ENCODE measurements at regions not wholly inside any gene's neighbourhood (a gene's known extent, or its start where the extent isn't known, plus 50 kb on each side); places are given as distances from the start of the nearest gene placed in this dataset.
"Not testable (repeated sequence)": the region's sequence is repeated elsewhere in the genome, so short reads cannot be mapped to it uniquely, and the experiment has no call there.

DNA sequence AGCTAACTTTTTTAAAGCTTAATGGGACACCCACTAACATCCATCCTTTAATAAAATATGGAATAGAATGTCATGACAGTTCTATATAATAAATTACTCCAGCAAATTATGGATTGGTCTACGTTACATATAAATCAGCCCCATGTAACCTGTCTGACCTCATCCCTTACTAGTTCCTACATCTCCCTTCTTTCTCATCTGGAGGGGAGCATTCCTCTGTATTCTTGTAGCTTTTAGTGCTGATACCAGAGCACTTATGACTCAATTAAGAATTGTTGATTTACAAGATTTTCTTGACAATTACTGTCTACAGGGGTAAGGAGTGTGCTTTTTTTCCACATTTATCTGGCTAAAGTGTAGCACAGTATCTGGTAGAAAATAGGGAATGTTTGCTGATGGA, 523.7 kb downstream of the FAM181B start:
- DNase-seq (ENCODE audit: low spot score), result no peak

DNA sequence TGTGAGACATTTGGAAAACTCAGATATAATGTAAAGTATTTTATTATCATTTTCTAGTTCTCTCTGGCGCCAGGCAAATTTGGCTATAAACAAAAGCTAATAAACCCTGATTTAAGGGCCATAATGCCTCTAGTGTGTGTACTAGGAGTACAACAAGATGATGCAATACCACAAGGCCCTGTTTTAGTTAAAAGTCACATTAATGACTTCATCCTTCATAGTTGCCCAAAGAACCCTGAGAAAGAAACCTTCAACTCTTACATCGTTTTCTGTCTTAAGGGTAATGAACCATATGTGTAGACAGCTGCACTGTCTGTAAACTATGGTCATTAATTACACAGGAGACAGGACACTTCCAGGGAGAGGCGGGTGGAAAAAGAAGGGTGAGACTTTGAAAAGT, 538.4 kb downstream of the FAM181B start:
- no peak for DNase-seq (ENCODE audit: low spot score)

DNA sequence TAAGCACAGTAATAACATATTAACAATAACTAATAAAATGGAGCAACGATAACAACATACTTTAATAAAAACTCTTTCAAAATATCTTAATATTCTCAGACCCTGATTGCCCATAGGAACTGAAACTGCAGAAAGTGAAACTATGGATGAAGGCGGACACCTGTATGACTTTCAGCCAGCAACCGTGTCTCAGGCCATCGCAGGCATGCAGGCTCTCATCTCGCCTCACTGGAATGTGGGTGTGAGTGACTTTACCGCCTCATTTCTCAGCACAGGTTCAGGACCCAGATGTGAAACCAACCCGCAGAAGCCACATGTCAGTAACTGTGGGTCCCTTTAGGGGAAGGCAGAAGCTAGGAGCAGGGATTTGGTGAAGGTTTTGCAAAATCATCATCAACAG, 539.1 kb downstream of the FAM181B start:
- no peak for DNase-seq (ENCODE audit: low spot score)

GRCh38 chr11:82191695-82192094, 542.0 kb downstream of the FAM181B start:
- DNase-seq (ENCODE audit: low spot score), result no peak

DNA sequence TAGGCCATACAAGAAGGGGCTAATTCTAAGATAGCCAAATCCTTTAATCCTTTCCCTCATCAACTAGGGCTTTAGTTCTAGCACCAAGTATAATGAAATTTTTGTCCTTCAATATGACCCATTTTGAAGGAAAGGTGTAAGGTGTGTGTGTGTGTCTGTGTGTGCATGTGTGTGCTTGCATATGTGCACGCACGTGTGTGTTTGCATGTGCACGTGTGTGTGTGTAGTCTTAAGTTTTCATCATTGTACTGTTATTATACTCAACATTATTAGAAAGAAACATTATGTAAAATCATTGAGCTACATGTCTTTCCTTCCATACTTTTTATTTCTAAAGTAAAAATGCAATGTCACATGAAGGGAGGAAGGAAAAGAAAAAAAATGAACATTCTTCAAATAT, 547.7 kb downstream of the FAM181B start:
- no peak for DNase-seq (ENCODE audit: low spot score)

DNA sequence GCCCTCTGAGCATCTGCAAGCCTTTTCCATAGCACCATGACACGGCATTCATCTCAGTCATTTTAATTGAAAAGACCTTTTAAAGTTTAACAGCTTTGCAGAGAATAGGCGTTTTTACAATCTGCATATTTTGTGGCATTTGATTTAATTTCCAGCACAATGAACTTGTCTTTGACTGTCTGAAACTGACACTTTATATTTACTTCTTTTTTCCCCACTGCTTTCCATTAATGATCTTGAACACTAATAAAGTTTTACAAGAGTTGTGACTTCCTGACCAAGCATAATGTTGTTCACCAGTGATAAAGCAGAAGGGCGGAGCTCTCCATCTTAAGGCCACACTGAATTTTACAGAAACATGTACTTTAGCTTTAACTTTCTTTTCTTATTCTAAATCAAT, 548.7 kb downstream of the FAM181B start:
- DNase-seq (ENCODE audit: low spot score), result no peak

DNA sequence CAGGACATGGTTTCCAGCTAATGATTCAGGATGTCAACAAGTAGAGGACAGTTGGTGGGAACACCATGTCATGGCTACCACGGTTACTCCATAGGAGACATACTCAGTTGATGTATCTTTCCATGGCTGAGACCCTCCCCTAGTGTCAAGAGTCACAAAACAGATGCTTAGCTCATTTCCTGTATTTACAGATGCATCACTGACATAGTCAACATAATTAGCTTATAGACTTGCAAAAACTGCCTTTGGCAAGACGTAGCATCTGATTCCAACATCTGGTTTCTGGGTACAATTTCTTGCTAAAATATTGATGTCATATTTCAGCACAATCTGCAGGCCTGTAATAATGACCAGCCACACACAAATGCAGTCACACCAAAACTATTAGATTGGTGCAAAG, 550.3 kb downstream of the FAM181B start:
- no peak for DNase-seq (ENCODE audit: low spot score)

GRCh38 chr11:82182697-82183096, 551.0 kb downstream of the FAM181B start:
- not testable (repeated sequence) for DNase-seq (ENCODE audit: low spot score)

GRCh38 chr11:82181796-82182195, 551.9 kb downstream of the FAM181B start:
- not testable (repeated sequence) for DNase-seq (ENCODE audit: low spot score)

DNA sequence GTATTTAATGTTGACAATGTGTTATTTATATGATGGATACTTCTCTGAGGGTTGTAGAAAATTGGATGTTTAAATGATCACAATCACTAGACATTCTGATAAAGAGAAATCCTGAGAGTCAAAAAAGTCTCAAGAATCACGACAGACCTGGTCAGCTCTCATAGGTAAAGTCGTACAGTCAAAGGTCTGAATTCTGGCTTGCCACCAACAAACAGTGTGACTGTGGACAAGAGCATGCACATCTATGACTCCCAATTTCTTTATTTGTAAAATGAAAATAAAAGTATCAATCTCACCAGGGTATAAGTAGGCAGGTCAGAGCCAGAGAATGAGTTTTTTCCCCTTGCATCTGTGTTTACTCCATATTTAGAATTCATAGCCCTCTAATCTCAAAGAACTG, 556.7 kb downstream of the FAM181B start:
- no peak for DNase-seq (ENCODE audit: low spot score)

DNA sequence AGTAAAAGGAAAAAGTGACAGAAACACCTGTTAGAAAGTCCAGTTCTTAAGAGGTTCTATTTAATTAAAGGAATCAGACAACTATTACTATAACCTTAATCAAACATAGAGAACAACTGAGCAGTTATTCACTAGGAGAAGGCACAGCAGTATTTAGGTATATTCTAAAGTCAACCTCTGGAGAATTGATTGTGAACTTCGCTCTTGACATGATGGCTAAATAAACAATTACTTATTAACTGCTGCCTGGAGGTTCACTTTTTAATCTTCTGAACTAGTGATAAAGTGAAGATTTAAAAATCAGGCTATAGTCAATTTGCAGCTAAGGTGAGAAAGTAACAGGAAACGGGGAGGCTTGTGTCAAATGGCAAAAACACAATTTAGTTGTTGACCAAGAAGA, 557.3 kb downstream of the FAM181B start:
- DNase-seq (ENCODE audit: low spot score), result no peak

GRCh38 chr11:82174610-82175009, 559.1 kb downstream of the FAM181B start:
- DNase-seq (ENCODE audit: low spot score), result no peak

- DNase-seq (ENCODE audit: low spot score), result no peak
Observed at GRCh38 chr11:82146789-82147188, 586.9 kb downstream of the FAM181B start.

GRCh38 chr11:82118946-82119345, 614.7 kb downstream of the FAM181B start:
- DNase-seq (ENCODE audit: low spot score), result no peak

GRCh38 chr11:82117362-82117761, 616.3 kb downstream of the FAM181B start:
- DNase-seq (ENCODE audit: low spot score), result no peak

DNA sequence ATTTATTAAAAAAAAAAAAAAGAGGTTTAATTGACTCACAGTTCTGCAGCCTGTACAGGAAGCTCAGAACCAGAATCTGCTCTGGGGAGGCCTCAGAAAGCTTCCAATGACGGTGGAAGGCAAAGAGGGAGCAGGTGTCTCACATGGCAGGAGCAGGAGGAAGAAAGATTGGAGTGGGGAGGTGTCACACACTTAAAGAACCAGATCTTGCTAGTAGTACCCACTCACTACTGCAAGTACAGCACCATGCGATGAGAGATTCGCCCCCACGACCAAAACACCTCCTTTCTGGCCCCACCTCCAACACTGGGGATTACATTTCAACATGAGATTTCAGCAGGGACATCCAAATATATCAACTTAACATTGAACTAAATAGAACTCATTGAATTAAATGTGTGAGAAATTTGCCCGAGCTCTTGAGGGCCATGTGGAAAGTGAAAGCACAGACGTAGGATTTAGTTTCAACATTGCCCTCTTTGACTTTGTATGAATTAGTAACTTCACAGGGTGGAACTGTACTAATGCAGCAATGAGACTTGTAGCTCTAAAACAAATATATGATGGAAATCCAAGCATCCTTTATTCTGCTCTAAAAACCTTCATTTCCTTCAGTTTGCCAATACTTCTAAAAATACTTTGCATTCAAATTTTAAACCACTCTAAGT, 628.2 kb downstream of the FAM181B start:
- no peak for DNase-seq (ENCODE audit: low spot score)

DNA sequence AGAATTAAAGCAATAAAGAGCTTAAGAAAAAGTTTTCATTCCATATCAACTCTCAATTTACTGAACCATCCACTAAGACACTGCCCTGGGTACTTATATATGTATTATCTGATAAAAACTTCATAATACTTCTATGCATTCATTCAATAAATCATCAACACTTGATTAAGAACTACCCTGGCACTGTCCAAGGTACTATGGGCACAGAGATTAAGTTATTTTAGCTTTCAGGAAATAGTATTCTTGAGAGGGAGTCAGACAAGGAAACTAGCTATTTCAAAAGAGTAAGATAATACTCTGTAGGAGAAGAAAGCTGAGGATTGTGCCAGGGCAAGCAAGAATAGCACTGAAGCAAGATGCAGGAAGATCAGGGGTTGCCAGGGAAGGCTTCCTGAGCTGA, 640.8 kb downstream of the FAM181B start:
- no peak for DNase-seq (ENCODE audit: low spot score)

DNA sequence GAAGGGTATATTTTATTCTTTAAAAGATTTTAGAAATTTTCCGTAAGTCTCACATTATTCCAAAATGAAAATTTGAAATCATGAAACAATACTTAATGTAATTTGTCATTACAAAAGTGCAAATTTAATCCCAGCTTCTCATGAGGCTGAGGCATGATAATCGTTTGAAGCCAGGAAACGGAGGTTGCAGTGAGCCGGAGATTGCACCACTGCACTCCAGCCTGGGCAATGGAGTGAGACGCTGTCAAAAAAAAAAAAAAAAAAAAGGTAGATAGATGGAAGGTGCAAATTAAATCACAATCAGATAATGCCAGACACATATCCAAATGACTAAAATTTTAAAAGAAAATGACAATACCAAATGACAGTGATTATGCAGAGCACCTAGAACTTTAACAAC, 644.2 kb downstream of the FAM181B start:
- no peak for DNase-seq (ENCODE audit: low spot score)

DNA sequence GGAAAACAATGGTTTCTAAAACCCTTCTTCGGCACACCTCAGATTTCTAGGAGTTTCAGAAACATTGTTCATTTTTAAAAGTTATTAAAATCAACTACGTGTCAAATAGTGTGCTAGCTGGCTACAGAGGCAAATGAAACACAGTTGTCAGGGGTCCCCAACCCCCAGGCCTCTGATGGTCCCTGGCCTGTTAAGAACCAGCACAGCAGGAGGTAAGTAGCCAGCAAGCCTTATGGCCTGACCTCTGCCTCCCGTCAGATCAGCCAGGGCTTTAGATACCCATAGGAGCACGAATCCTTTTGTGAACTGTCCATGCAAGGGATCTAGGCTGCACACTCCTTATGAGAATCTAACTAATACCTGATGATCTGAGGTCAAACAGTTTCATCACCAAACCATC, 648.2 kb downstream of the FAM181B start:
- no peak for DNase-seq (ENCODE audit: low spot score)

DNA sequence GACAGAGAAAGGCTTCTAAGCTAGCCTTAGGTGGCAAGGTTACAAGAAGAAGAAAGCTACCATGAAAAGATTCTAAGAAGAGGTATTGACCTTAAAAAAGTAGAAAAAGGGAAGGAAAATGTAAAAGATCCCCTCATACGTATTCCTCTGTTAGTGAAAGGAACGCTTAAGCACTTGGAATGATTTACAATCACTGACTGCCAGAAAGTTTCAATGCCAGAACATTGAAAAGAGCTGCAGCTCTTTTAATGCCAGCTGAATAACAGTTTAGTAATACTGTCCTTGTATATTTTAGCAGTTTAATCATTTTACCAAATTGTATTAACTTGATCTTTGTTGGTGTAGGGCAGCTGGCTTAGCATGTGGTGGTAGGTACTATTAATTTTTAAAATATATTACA, 650.7 kb downstream of the FAM181B start:
- DNase-seq (ENCODE audit: low spot score), result no peak

GRCh38 chr11:82080160-82080559, 653.5 kb downstream of the FAM181B start:
- no peak for DNase-seq (ENCODE audit: low spot score)

DNA sequence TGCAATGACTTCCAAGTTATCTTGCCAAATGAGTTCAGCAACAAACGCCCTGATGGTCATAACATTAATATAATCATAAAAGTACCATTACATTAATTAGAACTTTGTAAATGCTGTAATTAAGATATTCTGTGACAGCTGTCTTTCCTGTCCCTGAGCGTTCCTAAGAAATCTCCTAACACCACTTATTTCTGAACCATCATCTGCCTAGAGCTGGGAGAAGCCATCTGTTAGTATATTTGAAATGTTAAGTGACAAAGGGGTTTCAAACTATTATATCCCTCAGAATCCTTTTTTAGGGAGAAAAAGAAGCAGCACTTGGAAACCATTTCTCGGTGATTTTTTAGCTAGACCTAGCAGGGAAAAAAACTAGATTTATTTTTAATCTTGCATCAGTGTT, 657.5 kb downstream of the FAM181B start:
- DNase-seq (ENCODE audit: low spot score), result no peak

- DNase-seq (ENCODE audit: low spot score), result no peak
Observed at GRCh38 chr11:82059505-82059904, 674.2 kb downstream of the FAM181B start.

DNA sequence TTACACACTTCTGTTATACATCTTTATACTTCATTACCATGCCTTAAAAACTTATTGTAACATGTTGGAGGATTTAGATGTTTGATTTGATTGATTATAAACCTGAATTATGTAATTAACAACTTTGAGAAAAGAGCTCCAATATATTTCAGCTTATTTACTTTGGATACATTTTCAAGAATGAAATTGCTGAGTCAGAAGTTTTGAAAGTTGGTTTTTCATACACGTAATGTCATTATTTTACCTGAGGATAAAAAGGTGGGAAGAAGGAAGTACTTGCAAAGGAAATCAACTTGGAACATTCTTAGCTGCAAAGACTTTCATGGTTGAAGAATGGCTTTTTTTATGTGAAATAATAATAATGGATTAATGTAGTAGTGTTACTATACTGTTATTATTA, 677.2 kb downstream of the FAM181B start:
- no peak for DNase-seq (ENCODE audit: low spot score)

- DNase-seq (ENCODE audit: low spot score), result no peak
Observed at GRCh38 chr11:82049199-82049598, 684.5 kb downstream of the FAM181B start.
